HG03565 (cell line): ENCODE measurements at regions not wholly inside any gene's neighbourhood (a gene's known extent, or its start where the extent isn't known, plus 50 kb on each side); places are given as distances from the start of the nearest gene placed in this dataset.
"Not testable (repeated sequence)": the region's sequence is repeated elsewhere in the genome, so short reads cannot be mapped to it uniquely, and the experiment has no call there.

ENCODE experiments used
- ATAC-seq: cut with Tn5 transposase; IDR thresholded peaks from one replicate; pipeline ENCODE4 v1.9.1; 2021; ENCODE audit warnings: mild to moderate bottlenecking, moderate library complexity; ENCODE audit not compliant: unreplicated experiment

DNA sequence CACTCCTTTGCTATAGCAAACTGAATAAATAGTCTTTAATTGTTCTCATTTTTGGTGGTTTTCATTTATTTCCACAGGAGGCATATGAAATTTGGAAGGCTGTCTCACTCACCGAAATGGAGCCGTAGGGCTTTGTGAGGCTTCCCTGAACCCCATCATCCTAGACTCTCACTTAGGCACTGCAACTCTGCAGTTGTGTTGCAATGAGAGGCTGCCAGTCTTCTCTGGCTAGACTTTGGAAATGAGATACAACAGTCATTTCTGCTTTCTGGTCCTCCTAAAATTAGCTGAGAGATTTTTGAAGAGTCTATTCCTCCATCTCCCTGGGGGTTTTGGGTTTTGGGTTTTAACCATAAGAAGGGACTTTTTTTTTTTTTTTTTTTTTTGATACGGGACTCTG is 146.5 kb downstream of the SH3BGRL start:
- no peak for ATAC-seq

DNA sequence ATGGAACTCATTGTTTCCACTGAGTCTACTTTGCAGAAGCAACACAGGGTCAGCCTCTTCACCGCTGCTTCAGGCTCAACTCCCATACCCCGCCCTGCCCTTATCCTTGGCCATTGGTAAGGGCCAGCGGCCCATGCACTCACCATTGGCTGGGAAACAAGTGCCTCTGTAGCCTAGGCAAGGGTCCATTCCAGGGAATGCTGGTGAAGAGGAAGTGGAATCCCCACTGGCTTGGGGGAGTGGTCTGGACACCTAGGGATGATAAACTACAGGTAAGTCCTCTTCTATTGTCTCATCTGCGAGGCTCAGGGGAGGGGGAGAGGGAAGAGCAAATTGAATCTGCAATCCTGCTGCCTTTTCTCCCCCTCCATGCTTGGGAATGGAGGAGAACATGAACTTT is 153.1 kb downstream of the SH3BGRL start:
- no peak for ATAC-seq

DNA sequence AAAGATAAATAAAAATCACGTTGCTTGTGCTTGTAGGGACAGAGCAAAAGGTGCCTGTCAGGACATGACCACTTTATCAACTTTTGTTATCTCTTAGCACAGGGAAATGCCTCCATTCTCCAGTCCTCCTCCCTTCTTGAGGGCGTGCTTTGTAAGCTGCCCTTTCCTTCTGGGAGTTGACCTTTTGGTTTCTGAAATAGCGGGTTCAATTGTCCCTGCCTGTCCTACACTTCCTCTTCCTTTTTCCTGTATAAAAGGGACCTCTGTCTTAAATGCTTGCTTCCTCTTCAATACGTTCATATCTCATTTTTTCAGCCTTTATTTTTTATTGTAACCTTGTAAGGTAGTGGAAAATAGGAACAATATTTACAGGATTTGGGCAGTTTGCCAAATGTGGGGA is 153.5 kb downstream of the SH3BGRL start:
- ATAC-seq: no peak

DNA sequence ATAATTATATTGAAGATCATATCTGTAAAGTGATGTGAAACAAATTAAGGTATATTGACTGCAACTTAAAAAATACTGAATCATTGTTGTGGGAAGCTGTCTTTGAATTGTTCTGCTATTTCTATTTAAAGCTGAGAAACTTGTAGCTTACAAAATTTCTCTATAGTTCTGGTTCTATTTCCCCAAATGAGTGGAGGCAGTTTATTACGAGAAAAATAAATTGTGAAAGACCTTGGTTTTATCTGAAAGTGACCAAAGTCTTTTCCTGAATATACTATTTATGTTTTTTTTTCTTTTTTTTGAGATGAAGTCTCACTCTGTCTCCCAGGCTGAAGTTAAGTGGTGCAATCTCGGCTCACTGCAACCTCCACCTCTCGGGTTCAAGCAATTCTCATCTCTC is 165.4 kb downstream of the SH3BGRL start:
- ATAC-seq: no peak

DNA sequence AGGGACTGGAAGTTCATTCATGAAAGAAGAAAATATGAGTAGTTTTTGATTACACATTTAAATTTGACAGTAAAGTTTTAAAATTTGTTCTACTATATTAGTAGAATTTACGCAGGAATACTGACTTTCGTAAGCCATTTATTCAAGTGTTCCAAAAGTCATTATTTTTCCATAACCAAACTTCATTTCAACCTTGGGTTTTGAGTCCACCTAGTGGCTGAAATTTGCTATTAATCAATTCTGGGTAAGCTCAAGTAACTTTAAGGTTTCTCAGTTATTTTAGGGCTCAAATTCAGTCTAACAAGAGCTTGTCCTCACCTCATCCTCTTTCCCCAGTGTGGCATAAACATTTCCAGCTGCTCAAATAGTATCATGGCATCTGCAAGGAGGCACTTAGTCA is 175.4 kb downstream of the SH3BGRL start:
- no peak for ATAC-seq

DNA sequence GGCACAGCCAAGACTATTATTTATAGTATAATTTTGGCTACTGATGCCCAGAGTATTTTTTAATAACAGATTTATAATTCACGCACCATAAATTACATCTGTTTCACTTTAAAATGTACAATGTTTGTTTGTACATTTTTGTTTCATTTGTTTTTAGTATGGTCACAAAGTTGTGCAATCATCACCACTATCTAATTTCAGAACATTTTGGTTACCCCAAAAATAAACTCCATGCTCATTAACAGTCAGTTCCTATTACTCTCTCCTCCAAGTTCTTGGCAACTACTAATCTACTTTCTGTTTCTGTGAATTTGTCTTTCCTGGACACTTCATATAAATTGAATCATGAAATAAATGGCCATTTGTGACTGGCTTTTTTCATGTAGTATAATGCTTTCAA is 176.7 kb downstream of the SH3BGRL start:
- ATAC-seq: no peak

DNA sequence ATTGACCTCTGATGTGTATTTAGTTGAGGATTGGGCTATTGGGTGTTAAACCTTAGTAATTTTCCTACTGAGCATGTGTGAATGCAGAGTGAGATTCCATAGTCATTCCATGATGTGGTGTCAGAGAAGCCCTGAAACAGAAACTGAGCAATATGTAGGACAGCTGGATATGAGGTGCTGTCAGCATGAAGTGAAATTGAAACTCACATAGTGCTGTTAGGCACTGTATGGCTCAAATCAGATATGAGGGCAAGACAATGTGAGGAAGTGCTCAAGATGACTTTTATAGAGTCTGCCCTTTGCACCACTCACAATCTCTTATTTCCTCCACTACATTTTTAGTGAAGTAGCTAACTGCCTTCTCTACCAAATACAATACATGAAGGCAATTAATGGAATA is 188.3 kb downstream of the SH3BGRL start:
- ATAC-seq: peak; percentile 90

DNA sequence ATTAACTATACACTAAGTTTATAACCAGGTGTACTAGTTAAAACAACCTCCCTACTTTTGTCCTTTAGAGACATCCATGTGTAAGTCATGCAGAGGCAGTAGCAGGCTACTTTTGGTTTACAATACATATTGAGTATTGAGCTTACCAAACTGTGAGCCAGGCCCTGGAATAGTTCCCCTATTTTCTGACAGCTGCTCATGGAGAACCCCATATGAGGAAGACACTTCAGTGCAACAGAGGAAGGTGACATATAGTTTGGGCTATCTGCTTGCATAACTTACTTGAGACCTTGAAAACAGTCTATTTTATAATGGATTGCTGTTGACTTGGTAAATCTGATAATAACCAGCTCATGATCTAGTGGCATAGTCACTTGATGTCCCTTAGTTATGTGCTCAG is 190.5 kb downstream of the SH3BGRL start:
- no peak for ATAC-seq

DNA sequence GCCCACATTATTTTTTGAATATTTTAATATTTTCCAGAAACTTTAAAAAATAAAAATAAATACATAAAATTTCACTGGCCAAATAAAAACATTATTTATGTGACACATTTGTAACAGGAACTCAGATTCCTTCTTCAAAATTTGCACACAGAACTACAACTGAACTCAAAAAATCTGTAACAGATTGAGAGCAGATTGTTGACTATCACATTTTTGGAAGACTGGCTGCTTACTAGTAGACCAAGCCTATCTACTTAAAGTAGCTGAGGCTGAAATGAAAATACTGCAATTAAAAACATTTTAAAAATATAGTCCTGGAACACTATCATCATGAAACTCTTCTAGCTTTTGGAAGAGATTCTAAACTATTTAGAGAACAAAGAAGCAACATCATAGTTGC is 203.9 kb downstream of the SH3BGRL start:
- ATAC-seq: no peak

DNA sequence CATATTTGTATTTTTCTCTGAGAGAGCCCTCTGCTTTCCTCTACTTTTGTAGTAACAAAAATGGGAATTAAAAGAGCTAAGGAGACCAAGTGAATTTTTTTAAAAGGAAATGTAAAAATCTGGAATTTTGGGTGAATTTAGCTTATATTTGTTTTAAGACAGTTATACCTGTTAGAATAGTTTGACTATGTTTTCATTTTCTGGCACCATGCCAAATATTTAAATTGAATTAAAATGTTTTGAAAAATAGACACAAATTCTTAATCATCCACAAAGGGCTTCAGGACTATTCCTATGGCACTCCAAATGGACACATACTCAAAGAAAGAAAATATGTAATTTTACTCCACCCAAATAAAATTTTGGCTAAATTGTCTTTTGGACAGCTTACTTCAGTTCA is 209.6 kb downstream of the SH3BGRL start:
- no peak for ATAC-seq

DNA sequence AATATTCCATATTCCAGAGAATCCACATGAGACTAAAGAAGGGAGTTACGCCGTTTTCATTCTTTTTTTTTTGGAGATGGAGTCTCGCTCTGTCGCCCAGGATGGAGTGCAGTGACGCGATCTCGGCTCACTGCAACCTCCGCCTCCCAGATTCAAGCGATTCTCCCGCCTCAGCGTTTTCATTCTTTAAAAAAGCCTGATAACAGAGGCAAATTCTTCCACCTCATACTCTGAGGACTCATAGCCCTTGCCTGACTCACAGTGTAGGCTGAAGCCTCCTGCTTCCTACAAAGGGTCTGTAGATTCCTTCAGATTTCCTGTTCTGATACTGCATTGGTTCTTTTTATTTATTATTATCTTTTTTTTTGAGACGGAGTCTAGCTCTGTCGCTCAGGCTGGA is 210.5 kb downstream of the SH3BGRL start:
- no peak for ATAC-seq

DNA sequence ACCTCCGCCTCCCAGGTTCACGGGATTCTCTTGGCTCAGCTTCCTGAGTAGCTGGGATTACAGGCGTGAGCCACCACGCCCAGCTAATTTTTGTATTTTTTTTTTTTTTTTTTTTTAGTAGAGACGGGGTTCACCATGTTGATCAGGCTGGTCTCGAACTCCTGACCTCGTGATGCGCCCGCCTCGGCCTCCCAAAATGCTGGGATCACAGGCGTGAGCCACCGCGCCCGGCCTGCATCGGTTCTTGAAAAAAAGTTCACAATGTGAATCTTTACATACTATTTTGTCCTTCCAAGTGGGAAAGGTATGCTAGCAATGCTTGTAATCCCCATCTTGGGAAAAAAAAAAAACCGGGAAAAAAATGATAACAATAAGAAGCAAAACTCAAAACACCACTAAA is 211.0 kb downstream of the SH3BGRL start:
- ATAC-seq: not testable (repeated sequence)

DNA sequence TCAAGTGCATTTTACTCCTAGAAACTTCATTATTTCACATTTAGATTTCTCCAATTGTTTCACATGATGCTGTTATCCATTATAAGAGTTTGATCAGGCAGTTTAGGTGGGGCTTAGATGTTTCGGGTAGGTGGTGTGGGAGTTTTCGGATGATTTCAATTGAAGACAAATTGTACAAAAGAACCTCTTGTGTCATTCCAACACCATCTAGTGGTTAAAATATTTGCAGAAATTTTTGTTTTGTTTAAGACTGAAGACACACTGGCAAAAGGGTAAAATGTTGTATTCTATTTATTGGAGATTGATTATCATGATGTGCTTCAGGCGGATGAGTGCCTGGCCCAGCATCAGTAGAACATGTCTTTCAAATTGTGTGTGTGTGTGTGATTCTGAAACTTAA is 212.7 kb downstream of the SH3BGRL start:
- ATAC-seq: no peak
